ENCODE measurements at regions not wholly inside any gene's neighbourhood (a gene's known extent, or its start where the extent isn't known, plus 50 kb on each side); places are given as distances from the start of the nearest gene placed in this dataset.

DNA sequence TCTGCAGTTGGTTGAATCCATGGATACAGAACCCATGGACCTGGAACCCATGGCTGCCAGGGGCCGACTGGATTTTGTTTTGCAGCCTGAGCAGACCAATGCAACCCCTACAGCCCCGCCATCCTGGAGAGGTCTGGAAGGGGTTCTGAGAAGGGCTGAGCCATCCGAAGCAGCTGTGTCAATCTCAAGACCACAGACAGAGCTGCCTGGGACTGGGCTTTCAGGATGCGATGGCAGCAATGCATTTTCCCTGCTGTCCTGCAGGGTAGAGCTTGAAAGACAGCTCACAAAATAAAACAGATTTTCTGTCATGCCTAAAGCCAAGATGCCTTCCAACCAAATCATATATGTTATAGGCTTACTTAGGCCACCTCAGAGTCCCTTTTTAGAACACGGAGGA, 125.8 kb upstream of the NXT1 start:
- Histone ChIP-seq H3K9ac (ENCODE audit: control insufficient read depth, extremely low read depth, insufficient read depth, low read length) (no peak overlapping the region), H3K36me3 (ENCODE audit: control insufficient read depth in 2 of 2, extremely low read depth in 1 of 2, insufficient read depth in 2 of 2, low read length in 2 of 2) (no peaks in the 10 kb centered on the region), H3K27me3 (ENCODE audit: control insufficient read depth, extremely low read depth, insufficient read depth, low read length) (no peaks in the 10 kb centered on the region), H3K9me1 (ENCODE audit: control insufficient read depth, extremely low read depth, insufficient read depth, low read length) (no peaks in the 10 kb centered on the region), H2AFZ (ENCODE audit: control insufficient read depth, low read length) (no peak overlapping the region), H3K4me1 (ENCODE audit: control insufficient read depth, extremely low read depth, insufficient read depth, low read length) (no peaks in the 10 kb centered on the region), H3K4me3 (ENCODE audit: control insufficient read depth in 2 of 3, extremely low read depth in 1 of 3, insufficient read depth in 2 of 3, low read depth in 1 of 3, low read length in 3 of 3) (no peak overlapping the region), H3K9me3 (ENCODE audit: control insufficient read depth, low read depth, low read length) (no peaks in the 10 kb centered on the region), H4K20me1 (ENCODE audit: control insufficient read depth, extremely low read depth, insufficient read depth, low read length) (no peaks in the 10 kb centered on the region), H3K4me2 (ENCODE audit: control insufficient read depth, extremely low read depth, insufficient read depth, low read depth, low read length) (no peak overlapping the region), H3K79me2 (ENCODE audit: control insufficient read depth, insufficient read depth, low read length) (no peaks in the 10 kb centered on the region), H3K27ac (ENCODE audit: control insufficient read depth, insufficient read depth, low read length) (no peak overlapping the region)
- TF ChIP-seq CTCF (optimal IDR thresholded peaks at IDR 0.05 in 1 of 3, IDR thresholded peaks at IDR 0.05 in 1 of 3, conservative IDR thresholded peaks at IDR 0.05 in 1 of 3; ENCODE audit: extremely low read depth in 1 of 3, insufficient read depth in 2 of 3, low read length in 3 of 3) (no peak), EZH2 (IDR thresholded peaks at IDR 0.05; ENCODE audit: low read length) (no peak)
- dilution Hi-C loops (cut with MboI; ENCODE audit: extremely low pct_ligation_motif_present, low sequenced_read_pairs): no loop called here
- DNase-seq (ENCODE audit: low read depth, low spot score) (no peak), FAIRE-seq (no peak)

DNA sequence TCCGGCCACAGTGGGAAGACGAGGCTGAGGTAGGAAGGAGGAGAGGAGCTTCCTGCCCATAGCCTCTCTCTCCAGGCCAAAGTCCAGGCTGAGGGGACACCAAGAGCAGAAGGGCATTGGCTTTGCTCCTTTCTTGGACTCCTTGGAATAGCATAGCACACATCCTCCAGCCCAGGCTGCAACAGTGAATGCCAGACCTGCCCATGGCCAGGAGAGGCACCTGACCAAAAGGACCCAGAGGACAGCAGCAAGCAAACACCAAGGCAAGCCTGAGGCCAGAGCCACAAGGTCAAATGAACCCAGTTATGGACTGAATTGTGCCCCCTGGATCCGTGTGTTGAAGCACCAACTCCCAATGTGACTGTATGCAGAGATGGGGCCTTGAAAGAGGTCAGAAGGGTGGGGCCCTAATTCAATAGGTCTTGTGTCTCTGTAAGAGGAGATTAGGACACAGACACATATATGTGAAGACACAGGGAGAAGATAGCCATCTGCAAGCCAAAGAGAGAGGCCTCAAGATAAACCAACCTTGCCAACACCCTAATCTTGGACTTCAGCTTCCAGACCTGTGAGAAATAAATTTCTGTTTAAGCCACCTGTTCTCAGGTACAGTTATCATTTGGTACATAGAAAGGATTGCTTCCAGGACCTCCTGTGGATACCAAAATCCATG, 126.5 kb upstream of the NXT1 start:
- dilution Hi-C loops (cut with MboI; ENCODE audit: extremely low pct_ligation_motif_present, low sequenced_read_pairs): no loop called here
- H3K4me1 ChIP-seq (ENCODE audit: control insufficient read depth, extremely low read depth, insufficient read depth, low read length): no peaks in the 10 kb centered on the region

More for the DNA sequence above, 126.5 kb upstream of the NXT1 start:
- Histone ChIP-seq H3K27ac (ENCODE audit: control insufficient read depth, insufficient read depth, low read length) (no peak overlapping the region), H3K36me3 (ENCODE audit: control insufficient read depth in 2 of 2, extremely low read depth in 1 of 2, insufficient read depth in 2 of 2, low read length in 2 of 2) (no peaks in the 10 kb centered on the region), H3K79me2 (ENCODE audit: control insufficient read depth, insufficient read depth, low read length) (no peaks in the 10 kb centered on the region), H3K4me3 (ENCODE audit: control insufficient read depth in 2 of 3, extremely low read depth in 1 of 3, insufficient read depth in 2 of 3, low read depth in 1 of 3, low read length in 3 of 3) (no peak overlapping the region), H3K9me3 (ENCODE audit: control insufficient read depth, low read depth, low read length) (no peaks in the 10 kb centered on the region), H4K20me1 (ENCODE audit: control insufficient read depth, extremely low read depth, insufficient read depth, low read length) (no peaks in the 10 kb centered on the region), H3K27me3 (ENCODE audit: control insufficient read depth, extremely low read depth, insufficient read depth, low read length) (no peaks in the 10 kb centered on the region), H3K4me2 (ENCODE audit: control insufficient read depth, extremely low read depth, insufficient read depth, low read depth, low read length) (no peak overlapping the region), H3K9ac (ENCODE audit: control insufficient read depth, extremely low read depth, insufficient read depth, low read length) (no peak overlapping the region), H3K9me1 (ENCODE audit: control insufficient read depth, extremely low read depth, insufficient read depth, low read length) (no peaks in the 10 kb centered on the region), H2AFZ (ENCODE audit: control insufficient read depth, low read length) (no peak overlapping the region)
- DNase-seq (ENCODE audit: low read depth, low spot score): no peak
- FAIRE-seq: no peak
- TF ChIP-seq EZH2 (IDR thresholded peaks at IDR 0.05; ENCODE audit: low read length): no peak
- TF ChIP-seq CTCF (optimal IDR thresholded peaks at IDR 0.05 in 1 of 3, IDR thresholded peaks at IDR 0.05 in 1 of 3, conservative IDR thresholded peaks at IDR 0.05 in 1 of 3; ENCODE audit: extremely low read depth in 1 of 3, insufficient read depth in 2 of 3, low read length in 3 of 3): no peak

Data from keratinocyte (primary cell).